SK-N-SH treated with all-trans-retinoic acid at 6 μM for 48 hours (cell line): ENCODE measurements at regions not wholly inside any gene's neighbourhood (a gene's known extent, or its start where the extent isn't known, plus 50 kb on each side); places are given as distances from the start of the nearest gene placed in this dataset.

Experiments used
- PATZ1 ChIP-seq: fragments of 250-450 bp; sonication (Bioruptor Pico); IDR thresholded peaks from 2 replicates; pipeline ENCODE4 v1.8.0; 2020; ENCODE audit warnings: mild to moderate bottlenecking, moderate library complexity, borderline replicate concordance
- TCF4 ChIP-seq: fragments of 250-450 bp; sonication (Bioruptor Pico); IDR thresholded peaks from 2 replicates; pipeline ENCODE4 v1.8.0; 2021; ENCODE audit warnings: mild to moderate bottlenecking, moderate library complexity, borderline replicate concordance
- ZC3H10 ChIP-seq: fragments of 250-450 bp; sonication (Bioruptor Pico); IDR thresholded peaks from 2 replicates; pipeline ENCODE4 v1.5.1; 2021; ENCODE audit warnings: mild to moderate bottlenecking, moderate library complexity
- ZFP3 ChIP-seq: fragments of 250-450 bp; sonication (Bioruptor Pico); IDR thresholded peaks from 2 replicates; pipeline ENCODE4 v1.5.0; 2020; ENCODE audit warnings: mild to moderate bottlenecking, moderate library complexity

- TF ChIP-seq ZFP3 (no peak), TCF4 (CRISPR knock-in tag) (no peak), PATZ1 (CRISPR knock-in tag) (no peak), ZC3H10 (CRISPR knock-in tag) (no peak)
Observed at GRCh38 chr3:153880493-153880892, 240.7 kb upstream of the ARHGEF26 start.
